KMS-11 (cell line): ENCODE measurements at regions not wholly inside any gene's neighbourhood (a gene's known extent, or its start where the extent isn't known, plus 50 kb on each side); places are given as distances from the start of the nearest gene placed in this dataset.

Source experiments
- H2AFZ ChIP-seq: fragments of 200-600 bp; sonication (generic); 2 replicates; pipeline ENCODE4 v1.6.1; 2016; ENCODE audit warnings: antibody characterized with exemption, mixed run types, low read depth
- H3K27ac ChIP-seq: fragments of 200-600 bp; sonication (generic); 2 replicates; pipeline ENCODE4 v1.6.1; 2016; ENCODE audit warnings: mild to moderate bottlenecking, mixed run types
- H3K27me3 ChIP-seq: fragments of 200-600 bp; sonication (generic); 2 replicates; pipeline ENCODE4 v1.6.1; 2017; ENCODE audit warnings: mild to moderate bottlenecking, low read depth, mixed run types, moderate library complexity; ENCODE audit not compliant: insufficient read depth
- H3K36me3 ChIP-seq: fragments of 200-600 bp; sonication (generic); 2 replicates; pipeline ENCODE4 v1.6.1; 2017; ENCODE audit warnings: mild to moderate bottlenecking, mixed run types; ENCODE audit not compliant: insufficient read depth
- H3K4me1 ChIP-seq: fragments of 200-600 bp; sonication (generic); 2 replicates; pipeline ENCODE4 v1.6.1; 2016; ENCODE audit warnings: mild to moderate bottlenecking, low read depth, mixed run types; ENCODE audit not compliant: poor library complexity, severe bottlenecking
- H3K4me2 ChIP-seq: fragments of 200-600 bp; sonication (generic); 2 replicates; pipeline ENCODE4 v1.7.0; 2016; ENCODE audit warnings: mild to moderate bottlenecking, mixed run types
- H3K4me3 ChIP-seq: fragments of 200-600 bp; sonication (generic); IDR thresholded peaks from 2 replicates; pipeline ENCODE4 v1.6.1; 2017; ENCODE audit warnings: low read depth, low read length, mixed read lengths; ENCODE audit not compliant: insufficient read depth
- H3K79me2 ChIP-seq: fragments of 200-600 bp; sonication (generic); 2 replicates; pipeline ENCODE4 v1.6.1; 2016; ENCODE audit warnings: low read depth, mixed run types; ENCODE audit not compliant: insufficient read depth
- H3K9ac ChIP-seq: fragments of 200-600 bp; sonication (generic); 2 replicates; pipeline ENCODE4 v1.6.1; 2016; ENCODE audit warnings: mild to moderate bottlenecking, mixed run types
- H4K20me1 ChIP-seq: fragments of 200-600 bp; sonication (generic); 2 replicates; pipeline ENCODE4 v1.6.1; 2016; ENCODE audit warnings: mild to moderate bottlenecking, mixed run types; ENCODE audit not compliant: insufficient read depth
- TF ChIP-seq, protein P1 (sequence below): fragments of 200-600 bp; sonication (generic); conservative IDR thresholded peaks from 2 replicates; pipeline ENCODE4 v1.6.1; 2017; ENCODE audit warnings: low read depth, mild to moderate bottlenecking, antibody characterized with exemption, low read length, moderate library complexity, mixed read lengths

DNA sequence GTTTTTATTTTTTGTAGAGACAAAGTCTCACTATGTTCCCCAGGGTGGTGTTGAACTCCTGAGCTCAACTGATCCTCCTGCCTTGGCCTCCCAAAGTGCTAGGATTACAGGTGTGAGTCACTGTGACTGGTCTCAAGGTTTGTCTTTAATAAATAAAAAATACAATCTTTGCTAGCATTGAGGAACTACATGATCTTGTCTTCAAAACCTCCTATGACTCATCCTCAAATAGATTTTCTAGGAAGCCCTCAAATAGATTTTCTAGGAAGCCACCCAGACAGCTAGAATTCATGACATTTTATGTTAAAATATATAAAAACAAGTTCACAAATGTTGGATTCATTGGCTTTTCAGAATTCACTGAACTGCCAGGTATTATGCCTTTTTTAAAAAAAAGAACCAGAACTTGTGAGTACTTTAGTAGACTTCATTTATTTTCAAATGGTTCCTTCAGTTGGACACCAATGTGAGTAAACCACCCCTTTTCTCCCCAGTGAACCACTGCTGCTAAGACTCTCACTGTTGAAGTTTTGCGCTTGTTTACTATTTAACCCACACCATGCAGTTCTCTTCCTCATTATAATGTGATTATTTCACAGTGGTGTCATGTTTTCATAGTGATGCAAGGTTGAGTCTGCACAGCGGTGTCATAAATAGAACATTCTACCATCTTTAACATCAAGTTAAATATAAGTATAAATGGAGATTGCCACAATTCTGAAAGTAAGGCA is 303.9 kb downstream of the CASP12 start:
- Histone ChIP-seq H3K27ac (no peak overlapping the region), H3K27me3 (no peaks in the 10 kb centered on the region), H3K4me3 (no peak overlapping the region), H3K79me2 (no peaks in the 10 kb centered on the region), H2AFZ (no peak overlapping the region), H3K4me1 (no peaks in the 10 kb centered on the region), H3K36me3 (no peaks in the 10 kb centered on the region), H3K9ac (no peak overlapping the region), H3K4me2 (no peak overlapping the region), H4K20me1 (no peaks in the 10 kb centered on the region)
- TF ChIP-seq, protein P1, sequence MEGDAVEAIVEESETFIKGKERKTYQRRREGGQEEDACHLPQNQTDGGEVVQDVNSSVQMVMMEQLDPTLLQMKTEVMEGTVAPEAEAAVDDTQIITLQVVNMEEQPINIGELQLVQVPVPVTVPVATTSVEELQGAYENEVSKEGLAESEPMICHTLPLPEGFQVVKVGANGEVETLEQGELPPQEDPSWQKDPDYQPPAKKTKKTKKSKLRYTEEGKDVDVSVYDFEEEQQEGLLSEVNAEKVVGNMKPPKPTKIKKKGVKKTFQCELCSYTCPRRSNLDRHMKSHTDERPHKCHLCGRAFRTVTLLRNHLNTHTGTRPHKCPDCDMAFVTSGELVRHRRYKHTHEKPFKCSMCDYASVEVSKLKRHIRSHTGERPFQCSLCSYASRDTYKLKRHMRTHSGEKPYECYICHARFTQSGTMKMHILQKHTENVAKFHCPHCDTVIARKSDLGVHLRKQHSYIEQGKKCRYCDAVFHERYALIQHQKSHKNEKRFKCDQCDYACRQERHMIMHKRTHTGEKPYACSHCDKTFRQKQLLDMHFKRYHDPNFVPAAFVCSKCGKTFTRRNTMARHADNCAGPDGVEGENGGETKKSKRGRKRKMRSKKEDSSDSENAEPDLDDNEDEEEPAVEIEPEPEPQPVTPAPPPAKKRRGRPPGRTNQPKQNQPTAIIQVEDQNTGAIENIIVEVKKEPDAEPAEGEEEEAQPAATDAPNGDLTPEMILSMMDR: no peak

DNA sequence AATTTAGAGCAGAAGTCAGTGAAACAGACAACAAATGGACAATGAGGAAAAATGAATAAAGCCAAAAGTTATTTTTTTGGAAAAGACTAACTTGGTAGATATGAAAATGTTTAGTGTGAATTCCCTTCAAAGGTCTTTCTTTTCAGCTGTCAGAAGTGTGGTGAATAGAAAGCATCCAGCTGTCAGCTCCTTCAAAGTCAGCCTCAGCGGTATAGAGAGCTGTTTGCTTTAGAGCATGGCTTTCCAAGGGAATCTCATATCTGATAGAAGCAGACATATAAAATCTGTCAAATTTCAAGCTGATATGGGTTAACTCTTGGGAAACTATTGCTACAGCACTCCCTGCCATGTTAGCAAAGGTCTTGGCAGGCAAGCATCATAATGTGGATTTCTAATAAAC is 309.3 kb downstream of the CASP12 start:
- TF ChIP-seq, protein P1: no peak
- no peak overlapping the region for H3K4me2 ChIP-seq

DNA sequence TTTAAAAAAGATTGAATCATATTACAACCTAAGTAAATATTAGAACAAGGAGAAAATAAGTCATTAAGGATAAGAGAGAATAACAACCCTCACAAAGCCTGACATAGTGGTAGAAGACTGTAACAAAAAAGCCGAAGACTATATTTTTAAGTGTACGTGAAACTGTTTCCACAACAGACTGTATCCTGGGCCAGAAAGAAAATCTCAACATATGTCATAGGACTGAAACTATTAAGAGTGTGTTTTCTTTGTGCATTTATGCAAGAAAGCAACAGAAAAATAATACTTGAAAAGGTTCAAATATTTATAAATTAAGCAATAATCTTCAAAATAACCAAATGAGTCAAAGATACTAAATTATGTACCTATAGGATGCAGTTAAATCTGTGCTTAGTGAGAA is 309.8 kb downstream of the CASP12 start:
- H3K27me3 ChIP-seq: no peaks in the 10 kb centered on the region
- no peak overlapping the region for H3K4me2 ChIP-seq
- no peak overlapping the region for H3K9ac ChIP-seq
- no peak overlapping the region for H3K27ac ChIP-seq
- H2AFZ ChIP-seq: no peak overlapping the region
- no peaks in the 10 kb centered on the region for H3K4me1 ChIP-seq
- no peaks in the 10 kb centered on the region for H3K36me3 ChIP-seq
- no peaks in the 10 kb centered on the region for H3K79me2 ChIP-seq
- H3K4me3 ChIP-seq: no peak overlapping the region
- H4K20me1 ChIP-seq: no peaks in the 10 kb centered on the region
- TF ChIP-seq, protein P1: no peak

More for the DNA sequence above, 309.3 kb downstream of the CASP12 start:
- Histone ChIP-seq H4K20me1 (no peaks in the 10 kb centered on the region), H3K4me1 (no peaks in the 10 kb centered on the region), H3K36me3 (no peaks in the 10 kb centered on the region), H3K27ac (no peak overlapping the region), H3K9ac (no peak overlapping the region), H3K4me3 (no peak overlapping the region), H3K27me3 (no peaks in the 10 kb centered on the region), H3K79me2 (no peaks in the 10 kb centered on the region), H2AFZ (no peak overlapping the region)

DNA sequence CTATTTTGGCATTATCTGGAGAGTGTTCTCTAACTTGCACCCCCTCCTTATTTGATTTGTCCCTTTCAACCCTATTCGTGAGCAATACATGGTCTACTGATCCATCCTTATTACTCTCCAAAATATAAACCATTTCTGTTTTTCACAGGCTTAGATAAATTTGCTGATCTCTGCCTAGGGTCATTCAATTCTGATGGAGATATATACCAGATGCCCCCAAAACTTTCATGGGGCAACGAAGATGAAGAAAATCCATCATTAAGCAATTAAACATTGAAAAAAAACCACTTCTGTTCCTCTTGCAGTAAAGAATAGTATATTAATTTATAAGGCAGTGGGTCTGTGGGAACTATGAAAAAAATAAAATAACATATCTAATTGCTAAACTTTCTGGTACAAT is 313.4 kb downstream of the CASP12 start:
- Histone ChIP-seq H2AFZ (no peak overlapping the region), H3K27me3 (no peaks in the 10 kb centered on the region), H3K27ac (no peak overlapping the region), H3K9ac (no peak overlapping the region), H3K4me1 (no peaks in the 10 kb centered on the region), H3K4me2 (no peak overlapping the region), H3K36me3 (no peaks in the 10 kb centered on the region), H4K20me1 (no peaks in the 10 kb centered on the region), H3K79me2 (no peaks in the 10 kb centered on the region), H3K4me3 (no peak overlapping the region)
- TF ChIP-seq, protein P1: no peak
